ENCODE measurements at regions not wholly inside any gene's neighbourhood (a gene's known extent, or its start where the extent isn't known, plus 50 kb on each side); places are given as distances from the start of the nearest gene placed in this dataset.

DNA sequence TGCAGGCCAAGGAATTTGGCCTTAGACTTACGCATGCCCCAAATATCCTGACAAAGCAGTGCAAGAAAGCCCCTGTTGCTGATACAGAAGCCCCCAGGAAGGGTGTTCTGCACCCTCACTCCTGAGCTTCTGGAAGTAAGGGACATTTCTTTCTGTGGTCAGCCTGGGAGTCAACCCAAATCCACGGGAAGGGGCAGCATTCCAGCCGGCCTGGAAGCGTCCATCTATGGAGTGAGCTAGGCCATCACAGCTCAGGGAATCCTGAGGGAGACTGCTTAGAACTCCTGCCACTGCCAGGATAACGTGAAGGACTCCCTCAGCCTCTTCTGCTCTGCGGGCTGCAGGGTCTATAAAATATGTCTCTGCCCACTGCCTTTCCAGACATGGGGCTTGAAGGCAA is 173.9 kb downstream of the ANAPC1 start:
- TF ChIP-seq ARNTL (CRISPR knock-in tag; IDR thresholded peaks at IDR 0.05; ENCODE audit: borderline replicate concordance, low read depth) (no peak), ZNF565 (CRISPR knock-in tag; conservative IDR thresholded peaks at IDR 0.05; ENCODE audit: low read depth) (no peak), RARB (CRISPR knock-in tag; IDR thresholded peaks at IDR 0.05) (no peak), ZFP3 (CRISPR knock-in tag; IDR thresholded peaks at IDR 0.05) (no peak), BACH2 (CRISPR knock-in tag; IDR thresholded peaks at IDR 0.05; ENCODE audit: borderline replicate concordance) (no peak), GLIS3 (CRISPR knock-in tag; IDR thresholded peaks at IDR 0.05) (no peak), SNAI2 (CRISPR knock-in tag; IDR thresholded peaks at IDR 0.05) (no peak), ZNF70 (CRISPR knock-in tag; IDR thresholded peaks at IDR 0.05) (no peak)
- TF ChIP-seq, protein P1, sequence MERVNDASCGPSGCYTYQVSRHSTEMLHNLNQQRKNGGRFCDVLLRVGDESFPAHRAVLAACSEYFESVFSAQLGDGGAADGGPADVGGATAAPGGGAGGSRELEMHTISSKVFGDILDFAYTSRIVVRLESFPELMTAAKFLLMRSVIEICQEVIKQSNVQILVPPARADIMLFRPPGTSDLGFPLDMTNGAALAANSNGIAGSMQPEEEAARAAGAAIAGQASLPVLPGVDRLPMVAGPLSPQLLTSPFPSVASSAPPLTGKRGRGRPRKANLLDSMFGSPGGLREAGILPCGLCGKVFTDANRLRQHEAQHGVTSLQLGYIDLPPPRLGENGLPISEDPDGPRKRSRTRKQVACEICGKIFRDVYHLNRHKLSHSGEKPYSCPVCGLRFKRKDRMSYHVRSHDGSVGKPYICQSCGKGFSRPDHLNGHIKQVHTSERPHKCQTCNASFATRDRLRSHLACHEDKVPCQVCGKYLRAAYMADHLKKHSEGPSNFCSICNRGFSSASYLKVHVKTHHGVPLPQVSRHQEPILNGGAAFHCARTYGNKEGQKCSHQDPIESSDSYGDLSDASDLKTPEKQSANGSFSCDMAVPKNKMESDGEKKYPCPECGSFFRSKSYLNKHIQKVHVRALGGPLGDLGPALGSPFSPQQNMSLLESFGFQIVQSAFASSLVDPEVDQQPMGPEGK (CRISPR knock-in tag; IDR thresholded peaks at IDR 0.05; ENCODE audit: borderline replicate concordance), result no peak
- TF ChIP-seq, protein P2, sequence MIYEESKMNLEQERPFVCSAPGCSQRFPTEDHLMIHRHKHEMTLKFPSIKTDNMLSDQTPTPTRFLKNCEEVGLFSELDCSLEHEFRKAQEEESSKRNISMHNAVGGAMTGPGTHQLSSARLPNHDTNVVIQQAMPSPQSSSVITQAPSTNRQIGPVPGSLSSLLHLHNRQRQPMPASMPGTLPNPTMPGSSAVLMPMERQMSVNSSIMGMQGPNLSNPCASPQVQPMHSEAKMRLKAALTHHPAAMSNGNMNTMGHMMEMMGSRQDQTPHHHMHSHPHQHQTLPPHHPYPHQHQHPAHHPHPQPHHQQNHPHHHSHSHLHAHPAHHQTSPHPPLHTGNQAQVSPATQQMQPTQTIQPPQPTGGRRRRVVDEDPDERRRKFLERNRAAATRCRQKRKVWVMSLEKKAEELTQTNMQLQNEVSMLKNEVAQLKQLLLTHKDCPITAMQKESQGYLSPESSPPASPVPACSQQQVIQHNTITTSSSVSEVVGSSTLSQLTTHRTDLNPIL (CRISPR knock-in tag; IDR thresholded peaks at IDR 0.05; ENCODE audit: low read depth), result no peak

Data from SK-N-SH treated with all-trans-retinoic acid at 6 μM for 48 hours (cell line).